CD4-positive, alpha-beta T cell treated with Interleukin-10 for 1 hour (primary cell): ENCODE measurements at regions not wholly inside any gene's neighbourhood (a gene's known extent, or its start where the extent isn't known, plus 50 kb on each side); places are given as distances from the start of the nearest gene placed in this dataset.

Experiments used
- DNase-seq: peaks from one replicate; pipeline ENCODE4 v3.0.0-alpha.2; 2020

GRCh38 chr6:156510242-156510641 lies 266.9 kb upstream of the ARID1B start:
- no peak for DNase-seq

- no peak for DNase-seq
Measured at GRCh38 chr6:156509496-156509895, 267.7 kb upstream of the ARID1B start.

- no peak for DNase-seq
Measured at GRCh38 chr6:156508923-156509322, 268.3 kb upstream of the ARID1B start.

GRCh38 chr6:156508126-156508525 lies 269.1 kb upstream of the ARID1B start:
- no peak for DNase-seq

GRCh38 chr6:156507656-156508055 lies 269.5 kb upstream of the ARID1B start:
- DNase-seq: no peak

DNA sequence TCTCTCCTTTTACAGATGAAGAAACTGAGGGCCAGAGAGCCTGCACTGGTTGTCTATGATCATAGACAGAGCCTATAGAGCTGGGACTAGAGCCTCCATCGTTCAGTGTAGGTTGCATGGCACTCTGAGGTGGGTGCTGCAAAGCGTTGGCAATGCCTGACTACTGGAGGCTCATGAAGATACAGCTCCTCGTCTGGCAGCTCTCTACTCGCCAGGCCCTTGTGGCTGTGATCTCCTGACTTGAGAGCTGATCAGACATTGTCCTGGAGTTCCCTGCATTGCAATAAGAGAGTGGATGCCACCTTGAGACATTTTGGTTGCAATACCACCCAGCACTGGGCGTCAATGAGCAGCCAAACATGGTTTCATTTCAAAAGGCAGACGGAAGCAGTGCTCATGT lies 270.1 kb upstream of the ARID1B start:
- no peak for DNase-seq

DNA sequence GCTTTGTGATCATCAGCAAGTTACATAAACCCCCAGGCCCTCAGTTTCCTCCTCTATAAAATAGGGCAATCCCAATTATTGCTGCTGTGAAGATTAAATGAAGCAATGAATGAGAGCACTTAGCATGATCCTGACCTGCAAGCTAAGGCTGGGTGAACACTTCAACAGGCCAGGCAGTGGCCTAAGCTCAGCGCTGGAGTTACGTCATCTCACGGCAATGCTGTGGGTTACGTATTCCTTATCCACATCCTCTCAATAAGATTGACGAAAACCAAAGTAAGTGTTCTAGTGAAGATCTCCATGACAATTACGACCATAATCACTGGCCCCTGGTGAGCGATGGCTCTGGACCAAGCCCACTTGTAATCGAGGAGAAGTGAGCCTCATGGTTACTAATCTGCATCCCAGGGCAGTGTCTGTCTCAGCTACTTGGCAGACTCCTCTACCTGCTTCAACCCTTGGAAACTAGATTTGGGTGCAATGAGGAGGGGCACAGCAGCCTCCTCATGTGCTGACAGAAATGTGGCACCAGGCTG lies 274.1 kb upstream of the ARID1B start:
- DNase-seq: no peak

DNA sequence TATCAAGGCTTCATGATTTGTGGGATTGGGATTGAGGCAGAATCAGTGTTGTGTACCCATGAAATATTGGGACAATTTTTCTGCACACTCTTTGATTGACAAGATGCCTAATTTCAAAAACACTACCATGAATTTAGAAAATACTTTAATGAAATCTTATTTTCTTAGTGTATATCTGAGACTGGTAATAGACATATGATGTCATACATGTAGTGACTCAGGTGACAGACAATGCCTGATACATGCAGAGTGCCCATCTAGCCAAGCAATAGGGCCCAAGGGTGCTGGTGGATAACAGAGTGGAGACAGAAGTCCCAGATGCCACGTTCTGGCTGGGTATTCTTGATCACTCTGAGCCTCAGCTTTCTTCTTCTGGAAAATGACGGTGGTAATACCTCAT lies 279.6 kb upstream of the ARID1B start:
- no peak for DNase-seq

GRCh38 chr6:156487877-156488276 lies 289.3 kb upstream of the ARID1B start:
- DNase-seq: no peak

DNA sequence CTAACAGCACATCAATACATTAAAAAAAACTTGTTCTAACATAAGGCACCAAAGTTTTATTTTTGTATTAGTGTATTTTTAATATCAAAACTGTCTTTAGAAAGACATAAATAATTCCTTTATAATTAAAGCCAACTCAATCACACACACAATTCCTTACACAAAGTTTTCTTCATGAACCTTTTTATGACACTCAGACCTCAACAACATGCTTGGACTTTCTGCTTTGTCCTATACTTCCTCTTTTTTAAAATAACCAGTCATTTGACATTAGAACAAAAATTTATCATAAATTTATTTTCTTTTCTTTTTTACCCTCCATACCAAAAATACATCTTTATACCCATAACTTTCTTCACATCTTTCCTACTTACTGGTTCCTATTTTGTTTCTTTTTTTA lies 292.0 kb upstream of the ARID1B start:
- no peak for DNase-seq

DNA sequence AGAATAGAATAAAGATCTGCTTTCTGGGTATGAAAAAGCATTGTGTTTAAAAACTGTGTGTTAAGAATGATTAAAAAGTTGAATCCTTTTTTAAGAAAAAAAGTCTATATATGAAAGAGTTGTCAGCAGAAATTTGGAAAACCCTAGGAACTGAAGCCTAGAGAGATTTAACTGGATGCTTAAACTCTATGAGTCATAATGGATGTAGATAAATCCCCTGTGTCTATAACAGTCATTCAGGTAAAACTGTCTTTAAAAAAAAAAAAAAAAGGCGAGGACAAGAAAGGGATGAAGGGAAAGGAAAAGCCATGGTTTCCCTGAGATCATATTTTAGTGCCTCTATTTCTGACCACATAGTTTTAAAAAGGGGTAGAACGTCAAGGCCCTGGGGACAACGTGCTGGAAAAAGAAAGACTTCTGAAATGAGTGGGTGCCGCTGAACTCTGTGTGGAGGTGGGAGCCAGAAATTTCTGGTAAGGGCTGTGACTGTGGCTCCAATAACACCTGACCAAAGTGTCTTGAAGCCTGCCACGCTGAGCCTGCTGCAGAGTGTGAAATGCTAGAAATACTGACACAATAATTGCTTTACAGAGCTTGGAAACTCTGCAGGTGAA lies 302.6 kb upstream of the ARID1B start:
- DNase-seq: no peak

GRCh38 chr6:156471000-156471399 lies 306.2 kb upstream of the ARID1B start:
- DNase-seq: no peak

GRCh38 chr6:156464100-156464878 lies 312.9 kb upstream of the ARID1B start:
- no peak for DNase-seq

DNA sequence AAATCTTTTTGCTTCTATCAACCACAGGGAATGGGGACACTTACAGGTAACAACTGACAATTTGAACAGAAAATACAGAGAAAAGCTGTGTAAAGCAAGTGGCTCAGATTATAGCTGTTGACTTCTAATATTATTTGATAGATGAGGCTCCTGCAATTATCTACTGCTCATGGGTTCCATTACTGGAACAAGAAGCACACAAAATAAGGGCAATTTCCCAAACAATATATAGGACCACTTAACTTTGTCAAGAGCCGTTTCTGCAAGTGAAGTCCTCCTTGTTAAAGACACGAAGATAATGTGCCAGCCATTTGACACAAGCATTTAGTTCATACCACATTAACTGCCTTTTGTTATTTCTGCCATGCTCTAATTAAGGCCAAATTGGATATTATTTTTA lies 315.5 kb upstream of the ARID1B start:
- no peak for DNase-seq

GRCh38 chr6:156457601-156458000 lies 319.6 kb upstream of the ARID1B start:
- DNase-seq: no peak

- no peak for DNase-seq
Measured at GRCh38 chr6:156455847-156456246, 321.3 kb upstream of the ARID1B start.

GRCh38 chr6:156454867-156455266 lies 322.3 kb upstream of the ARID1B start:
- DNase-seq: no peak

DNA sequence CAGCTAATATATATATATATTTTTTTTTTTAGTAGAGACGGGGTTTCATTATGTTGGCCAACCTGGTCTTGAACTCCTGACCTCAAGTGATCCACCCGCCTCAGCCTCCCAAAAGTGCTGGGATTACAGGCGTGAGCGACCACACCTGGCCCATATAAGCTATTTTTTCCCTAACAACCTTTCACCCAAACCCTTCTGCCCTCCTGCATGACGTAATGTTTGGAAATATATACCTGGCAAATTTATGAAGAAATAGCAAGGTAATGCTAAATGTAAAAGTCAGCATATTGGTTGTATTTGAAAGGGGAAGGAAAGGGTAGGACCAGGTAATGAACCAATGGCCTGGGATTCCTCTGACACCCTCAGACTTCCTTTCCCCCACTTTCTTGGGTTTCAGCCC lies 325.5 kb upstream of the ARID1B start:
- no peak for DNase-seq

DNA sequence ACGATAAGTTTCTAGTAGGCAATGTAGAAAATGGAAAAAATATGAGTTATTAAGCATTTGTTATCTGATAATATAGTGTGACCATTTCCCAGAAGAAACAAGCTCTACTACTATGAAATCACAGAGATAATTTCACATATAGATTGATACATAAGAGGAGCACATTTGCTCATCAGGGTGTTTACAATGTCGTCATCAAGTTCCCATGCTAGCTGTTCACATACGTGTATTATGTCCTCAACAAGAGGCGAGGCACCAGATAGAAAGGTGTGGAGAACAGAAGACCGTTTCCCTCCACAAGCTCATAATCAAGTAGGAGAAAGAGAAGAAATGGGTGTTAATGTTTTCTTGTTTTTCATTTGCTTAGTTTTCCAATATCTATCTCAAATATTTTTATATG lies 326.1 kb upstream of the ARID1B start:
- no peak for DNase-seq

- no peak for DNase-seq
Measured at GRCh38 chr6:156450421-156450820, 326.8 kb upstream of the ARID1B start.

GRCh38 chr6:156449569-156449968 lies 327.6 kb upstream of the ARID1B start:
- no peak for DNase-seq

GRCh38 chr6:156449128-156449527 lies 328.1 kb upstream of the ARID1B start:
- no peak for DNase-seq

GRCh38 chr6:156448579-156448978 lies 328.6 kb upstream of the ARID1B start:
- no peak for DNase-seq

GRCh38 chr6:156440688-156441087 lies 336.5 kb upstream of the ARID1B start:
- no peak for DNase-seq
